ENCODE measurements at regions not wholly inside any gene's neighbourhood (a gene's known extent, or its start where the extent isn't known, plus 50 kb on each side); places are given as distances from the start of the nearest gene placed in this dataset.

GRCh38 chr2:216765761-216766262 is 70.5 kb upstream of the IGFBP5 start:
- TF ChIP-seq, protein P1, sequence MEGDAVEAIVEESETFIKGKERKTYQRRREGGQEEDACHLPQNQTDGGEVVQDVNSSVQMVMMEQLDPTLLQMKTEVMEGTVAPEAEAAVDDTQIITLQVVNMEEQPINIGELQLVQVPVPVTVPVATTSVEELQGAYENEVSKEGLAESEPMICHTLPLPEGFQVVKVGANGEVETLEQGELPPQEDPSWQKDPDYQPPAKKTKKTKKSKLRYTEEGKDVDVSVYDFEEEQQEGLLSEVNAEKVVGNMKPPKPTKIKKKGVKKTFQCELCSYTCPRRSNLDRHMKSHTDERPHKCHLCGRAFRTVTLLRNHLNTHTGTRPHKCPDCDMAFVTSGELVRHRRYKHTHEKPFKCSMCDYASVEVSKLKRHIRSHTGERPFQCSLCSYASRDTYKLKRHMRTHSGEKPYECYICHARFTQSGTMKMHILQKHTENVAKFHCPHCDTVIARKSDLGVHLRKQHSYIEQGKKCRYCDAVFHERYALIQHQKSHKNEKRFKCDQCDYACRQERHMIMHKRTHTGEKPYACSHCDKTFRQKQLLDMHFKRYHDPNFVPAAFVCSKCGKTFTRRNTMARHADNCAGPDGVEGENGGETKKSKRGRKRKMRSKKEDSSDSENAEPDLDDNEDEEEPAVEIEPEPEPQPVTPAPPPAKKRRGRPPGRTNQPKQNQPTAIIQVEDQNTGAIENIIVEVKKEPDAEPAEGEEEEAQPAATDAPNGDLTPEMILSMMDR (IDR thresholded peaks at IDR 0.05; ENCODE audit: insufficient read depth, low read length, poor library complexity, severe bottlenecking): no peak
- TF ChIP-seq EZH2phosphoT487 (conservative IDR thresholded peaks at IDR 0.05; ENCODE audit: low read length): no peak

Measured in SU-DHL-6 (cell line).